ENCODE measurements at regions not wholly inside any gene's neighbourhood (a gene's known extent, or its start where the extent isn't known, plus 50 kb on each side); places are given as distances from the start of the nearest gene placed in this dataset.

- TF ChIP-seq PATZ1 (CRISPR knock-in tag; IDR thresholded peaks at IDR 0.05) (no peak), ZNF780A (CRISPR knock-in tag; IDR thresholded peaks at IDR 0.05) (no peak), NCOR1 (IDR thresholded peaks at IDR 0.05; ENCODE audit: borderline replicate concordance, low read length) (no peak), CTCF (CRISPR knock-in tag; IDR thresholded peaks at IDR 0.05) (no peak)
Measured at GRCh38 chr3:99549220-99549619, 89.2 kb upstream of the COL8A1 start.

All from HepG2 (cell line).